ENCODE measurements at regions not wholly inside any gene's neighbourhood (a gene's known extent, or its start where the extent isn't known, plus 50 kb on each side); places are given as distances from the start of the nearest gene placed in this dataset.

- TF ChIP-seq CTCF (IDR thresholded peaks at IDR 0.05), result no peak
These were observed 706.8 kb downstream of the KCNA4 start for GRCh38 chr11:29309992-29310391.

- TF ChIP-seq CTCF (IDR thresholded peaks at IDR 0.05), result no peak
These were observed 710.3 kb downstream of the KCNA4 start for GRCh38 chr11:29306527-29306926.

GRCh38 chr11:29305456-29306232, 711.2 kb downstream of the KCNA4 start:
- no peak for TF ChIP-seq CTCF (IDR thresholded peaks at IDR 0.05)

GRCh38 chr11:29300420-29300819, 716.4 kb downstream of the KCNA4 start:
- TF ChIP-seq CTCF (IDR thresholded peaks at IDR 0.05), result no peak

GRCh38 chr11:29296680-29297079, 720.1 kb downstream of the KCNA4 start:
- no peak for TF ChIP-seq CTCF (IDR thresholded peaks at IDR 0.05)

- no peak for TF ChIP-seq CTCF (IDR thresholded peaks at IDR 0.05)
These were observed 723.0 kb downstream of the KCNA4 start for GRCh38 chr11:29293825-29294224.

- no peak for TF ChIP-seq CTCF (IDR thresholded peaks at IDR 0.05)
These were observed 734.7 kb downstream of the KCNA4 start for GRCh38 chr11:29282088-29282487.

Measured in LNCAP (cell line).